DND-41 (cell line): ENCODE measurements at regions not wholly inside any gene's neighbourhood (a gene's known extent, or its start where the extent isn't known, plus 50 kb on each side); places are given as distances from the start of the nearest gene placed in this dataset.
A peak's percentile ranks its signal among the peaks of the same experiment; 100 is the strongest.

ENCODE experiments used
- ATAC-seq: fragments of 200-7000 bp; cut with Tn5 transposase; 3 replicates; pipeline ENCODE4 v1.9.1; 2021; ENCODE audit warnings: low read depth; ENCODE audit not compliant: insufficient read depth
- DNase-seq: peaks from one replicate; pipeline ENCODE4 v3.0.0-alpha.2; 2020
- H2AFZ ChIP-seq: 2 replicates; pipeline ENCODE4 v1.6.0; 2012; ENCODE audit warnings: low read depth, low read length
- H3K27ac ChIP-seq: 2 replicates; pipeline ENCODE4 v1.5.1; 2012; ENCODE audit warnings: low read length, inconsistent platforms
- H3K27me3 ChIP-seq: fragments of 200-600 bp; sonication (generic); 2 replicates; pipeline ENCODE4 v1.6.0; 2012; ENCODE audit warnings: low read length, mild to moderate bottlenecking, inconsistent platforms; ENCODE audit not compliant: insufficient read depth, poor library complexity
- H3K36me3 ChIP-seq: 2 replicates; pipeline ENCODE4 v1.5.1; 2012; ENCODE audit warnings: low read length, inconsistent platforms; ENCODE audit not compliant: insufficient read depth
- H3K4me1 ChIP-seq: 2 replicates; pipeline ENCODE4 v1.5.1; 2012; ENCODE audit warnings: mild to moderate bottlenecking, low read length; ENCODE audit not compliant: insufficient read depth
- H3K4me2 ChIP-seq: 2 replicates; pipeline ENCODE4 v1.6.0; 2012; ENCODE audit warnings: mild to moderate bottlenecking, moderate library complexity, low read length, inconsistent platforms; ENCODE audit not compliant: insufficient read depth
- H3K4me3 ChIP-seq, 2 experiments: fragments of 200-600 bp in 1 of 2; shearing (Covaris generic) in 1 of 2; 2 replicates each; pipeline ENCODE4 v1.5.1; 2012 to 2016; ENCODE audit warnings: inconsistent platforms in 2 of 2, low read length in 2 of 2, mild to moderate bottlenecking in 2 of 2, low read depth in 1 of 2, moderate library complexity in 1 of 2
- H3K79me2 ChIP-seq: 2 replicates; pipeline ENCODE4 v1.6.0; 2012; ENCODE audit warnings: low read length, inconsistent platforms; ENCODE audit not compliant: insufficient read depth
- H3K9ac ChIP-seq: 2 replicates; pipeline ENCODE4 v1.6.0; 2012; ENCODE audit warnings: low read depth, mild to moderate bottlenecking, inconsistent platforms, low read length, moderate library complexity
- H3K9me3 ChIP-seq: 2 replicates; pipeline ENCODE4 v1.5.1; 2012; ENCODE audit warnings: low read length, moderate library complexity, mild to moderate bottlenecking, inconsistent platforms; ENCODE audit not compliant: insufficient read depth, severe bottlenecking
- H4K20me1 ChIP-seq: 2 replicates; pipeline ENCODE4 v1.6.0; 2012; ENCODE audit warnings: low read length; ENCODE audit not compliant: insufficient read depth
- EZH2 ChIP-seq: IDR thresholded peaks from 3 replicates; pipeline ENCODE4 v1.6.1; 2012; ENCODE audit warnings: borderline replicate concordance, low read depth, mild to moderate bottlenecking, moderate library complexity, low read length, inconsistent platforms; ENCODE audit not compliant: severe bottlenecking
- TF ChIP-seq, protein P1 (sequence below): IDR thresholded peaks from 2 replicates; pipeline ENCODE4 v1.5.1; 2012; ENCODE audit warnings: borderline replicate concordance, low read length, moderate library complexity, mild to moderate bottlenecking; ENCODE audit not compliant: poor library complexity, severe bottlenecking; ENCODE audit errors: extremely low read depth

DNA sequence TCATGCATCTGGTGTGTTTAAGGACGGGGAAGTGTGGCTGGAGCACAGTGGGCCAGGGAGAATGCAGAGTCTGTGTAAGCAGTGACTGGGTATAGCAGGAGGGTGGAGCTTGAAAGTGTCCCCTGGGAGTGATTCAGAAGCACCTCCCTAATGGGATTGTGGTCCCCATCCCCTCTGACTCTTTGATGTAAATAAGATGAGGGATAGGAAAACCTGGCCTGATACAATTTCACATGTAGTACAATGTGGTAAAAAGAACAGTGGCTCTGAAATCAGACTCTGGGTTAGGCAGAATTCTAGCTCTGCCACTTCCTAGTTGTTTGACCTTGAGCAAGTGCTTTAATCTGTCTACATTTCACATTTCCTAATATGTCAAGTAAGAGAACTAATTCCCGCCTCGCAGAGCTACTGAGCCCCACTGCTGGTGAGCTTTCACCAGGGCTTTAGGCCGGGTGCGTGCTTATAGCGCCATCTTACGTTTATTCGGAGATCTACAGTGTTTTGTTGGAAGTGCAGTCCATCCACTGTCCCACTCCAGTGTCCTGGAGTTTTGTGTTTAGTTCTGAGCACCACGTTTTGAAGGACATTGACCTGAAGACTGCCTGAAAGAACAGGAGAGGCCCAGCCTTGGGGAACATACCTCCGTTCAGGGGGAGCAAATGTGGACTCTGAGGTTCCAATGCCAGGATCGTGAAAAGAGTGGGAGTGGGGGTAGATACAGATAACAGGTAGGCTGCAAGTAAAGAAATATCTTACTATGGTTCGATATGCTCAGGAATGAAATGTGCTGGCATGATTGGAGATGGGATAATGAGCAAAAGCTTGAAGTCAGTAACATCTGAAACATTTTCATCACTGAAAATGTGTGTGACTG lies 51.2 kb upstream of the TESK1 start:
- Histone ChIP-seq H3K4me1 (no peaks in the 10 kb centered on the region), H2AFZ (no peak overlapping the region), H3K4me3 (no peak overlapping the region), H3K27ac (no peak overlapping the region), H3K27me3 (peaks cover 2% of the 10 kb centered on the region), H3K9ac (no peak overlapping the region), H4K20me1 (no peaks in the 10 kb centered on the region), H3K79me2 (no peaks in the 10 kb centered on the region), H3K9me3 (no peaks in the 10 kb centered on the region), H3K4me2 (no peak overlapping the region), H3K36me3 (no peaks in the 10 kb centered on the region)
- ATAC-seq (no peak), DNase-seq (no peak)
- TF ChIP-seq, protein P1, sequence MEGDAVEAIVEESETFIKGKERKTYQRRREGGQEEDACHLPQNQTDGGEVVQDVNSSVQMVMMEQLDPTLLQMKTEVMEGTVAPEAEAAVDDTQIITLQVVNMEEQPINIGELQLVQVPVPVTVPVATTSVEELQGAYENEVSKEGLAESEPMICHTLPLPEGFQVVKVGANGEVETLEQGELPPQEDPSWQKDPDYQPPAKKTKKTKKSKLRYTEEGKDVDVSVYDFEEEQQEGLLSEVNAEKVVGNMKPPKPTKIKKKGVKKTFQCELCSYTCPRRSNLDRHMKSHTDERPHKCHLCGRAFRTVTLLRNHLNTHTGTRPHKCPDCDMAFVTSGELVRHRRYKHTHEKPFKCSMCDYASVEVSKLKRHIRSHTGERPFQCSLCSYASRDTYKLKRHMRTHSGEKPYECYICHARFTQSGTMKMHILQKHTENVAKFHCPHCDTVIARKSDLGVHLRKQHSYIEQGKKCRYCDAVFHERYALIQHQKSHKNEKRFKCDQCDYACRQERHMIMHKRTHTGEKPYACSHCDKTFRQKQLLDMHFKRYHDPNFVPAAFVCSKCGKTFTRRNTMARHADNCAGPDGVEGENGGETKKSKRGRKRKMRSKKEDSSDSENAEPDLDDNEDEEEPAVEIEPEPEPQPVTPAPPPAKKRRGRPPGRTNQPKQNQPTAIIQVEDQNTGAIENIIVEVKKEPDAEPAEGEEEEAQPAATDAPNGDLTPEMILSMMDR = peak; percentile 43
- TF ChIP-seq EZH2 = no peak

DNA sequence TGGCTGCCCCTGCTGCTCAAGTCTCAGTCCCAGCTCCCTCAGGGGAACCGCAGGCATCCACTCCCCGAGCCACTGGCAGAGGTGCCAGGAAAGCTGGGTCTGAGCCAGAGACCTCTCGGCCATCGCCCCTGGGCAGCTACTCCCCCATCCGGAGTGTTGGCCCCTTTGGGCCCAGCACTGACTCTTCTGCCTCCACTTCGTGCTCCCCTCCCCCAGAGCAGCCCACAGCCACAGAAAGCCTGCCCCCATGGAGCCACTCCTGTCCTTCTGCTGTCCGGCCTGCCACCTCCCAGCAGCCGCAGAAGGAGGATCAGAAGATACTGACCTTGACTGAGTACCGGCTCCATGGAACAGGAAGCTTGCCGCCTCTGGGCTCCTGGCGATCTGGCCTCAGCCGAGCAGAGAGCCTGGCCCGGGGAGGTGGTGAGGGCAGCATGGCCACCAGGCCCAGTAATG lies 49.8 kb upstream of the TESK1 start:
- no peaks in the 10 kb centered on the region for H3K36me3 ChIP-seq
- TF ChIP-seq, protein P1 = no peak

More for the DNA sequence above, 49.8 kb upstream of the TESK1 start:
- Histone ChIP-seq H3K9me3 (no peaks in the 10 kb centered on the region), H3K4me1 (no peaks in the 10 kb centered on the region), H3K27me3 (peaks cover 2% of the 10 kb centered on the region), H3K79me2 (no peaks in the 10 kb centered on the region), H3K4me3 (no peak overlapping the region), H4K20me1 (no peaks in the 10 kb centered on the region), H3K9ac (no peak overlapping the region), H3K27ac (no peak overlapping the region), H3K4me2 (no peak overlapping the region), H2AFZ (no peak overlapping the region)
- DNase-seq (no peak), ATAC-seq (no peak)
